Hepatocyte (in vitro differentiated cells): ENCODE measurements at regions not wholly inside any gene's neighbourhood (a gene's known extent, or its start where the extent isn't known, plus 50 kb on each side); places are given as distances from the start of the nearest gene placed in this dataset.

ENCODE experiments used
- CTCF ChIP-seq: fragments of 200-600 bp; sonication (generic); IDR thresholded peaks from 2 replicates; pipeline ENCODE4 v1.5.1; 2016; ENCODE audit warnings: antibody characterized with exemption, mild to moderate bottlenecking; ENCODE audit not compliant: poor library complexity
- EZH2 ChIP-seq: fragments of 200-600 bp; sonication (generic); IDR thresholded peaks from 2 replicates; pipeline ENCODE4 v1.6.1; 2016; ENCODE audit warnings: antibody characterized with exemption, mild to moderate bottlenecking, borderline replicate concordance
- EZH2phosphoT487 ChIP-seq: fragments of 200-600 bp; sonication (generic); IDR thresholded peaks from one replicate; pipeline ENCODE4 v1.6.1; 2018; ENCODE audit warnings: antibody characterized with exemption, mild to moderate bottlenecking, low read depth, moderate library complexity; ENCODE audit not compliant: unreplicated experiment, severe bottlenecking

- no peak for TF ChIP-seq EZH2phosphoT487
- peak; percentile 49 for TF ChIP-seq CTCF
- no peak for TF ChIP-seq EZH2
Observed at GRCh38 chr12:87667378-87667777, 361.8 kb downstream of the C12orf50 start.
